Stimulated activated CD4-positive, alpha-beta T cell treated with anti-CD3 and anti-CD28 coated beads, Interleukin-2, amount 100 ng/mL, for 24 hours (primary cell): ENCODE measurements at regions not wholly inside any gene's neighbourhood (a gene's known extent, or its start where the extent isn't known, plus 50 kb on each side); places are given as distances from the start of the nearest gene placed in this dataset.

ENCODE experiments used
- DNase-seq, 2 donors: peaks; one replicate each; pipeline ENCODE4 v3.0.0-alpha.2; 2020

GRCh38 chr2:220460257-220460985, 833.0 kb downstream of the SLC4A3 start:
- no peak for DNase-seq

- DNase-seq: no peak
Observed at GRCh38 chr2:220463876-220464275, 836.4 kb downstream of the SLC4A3 start.

- DNase-seq: no peak
Observed at GRCh38 chr2:220465700-220466099, 838.3 kb downstream of the SLC4A3 start.

- no peak for DNase-seq
Observed at GRCh38 chr2:220466251-220466691, 838.8 kb downstream of the SLC4A3 start.

GRCh38 chr2:220469201-220469600, 841.8 kb downstream of the SLC4A3 start:
- no peak for DNase-seq

- no peak for DNase-seq
Observed at GRCh38 chr2:220473611-220474010, 846.2 kb downstream of the SLC4A3 start.

GRCh38 chr2:220476877-220477276, 849.4 kb downstream of the SLC4A3 start:
- DNase-seq: no peak

GRCh38 chr2:220478305-220479058, 851.1 kb downstream of the SLC4A3 start:
- no peak for DNase-seq

- no peak for DNase-seq
Observed at GRCh38 chr2:220482716-220483115, 855.3 kb downstream of the SLC4A3 start.

- DNase-seq: no peak
Observed at GRCh38 chr2:220489121-220489520, 861.7 kb downstream of the SLC4A3 start.

GRCh38 chr2:220491670-220492069, 864.2 kb downstream of the SLC4A3 start:
- no peak for DNase-seq

- DNase-seq: no peak
Observed at GRCh38 chr2:220493871-220494525, 866.6 kb downstream of the SLC4A3 start.

- no peak for DNase-seq
Observed at GRCh38 chr2:220496513-220496912, 869.1 kb downstream of the SLC4A3 start.

GRCh38 chr2:220499225-220499624, 871.8 kb downstream of the SLC4A3 start:
- no peak for DNase-seq

GRCh38 chr2:220502539-220502938, 875.1 kb downstream of the SLC4A3 start:
- no peak for DNase-seq

- no peak for DNase-seq
Observed at GRCh38 chr2:220503431-220503830, 876.0 kb downstream of the SLC4A3 start.

- no peak for DNase-seq
Observed at GRCh38 chr2:220504938-220505503, 877.6 kb downstream of the SLC4A3 start.

- no peak for DNase-seq
Observed at GRCh38 chr2:220506466-220506865, 879.0 kb downstream of the SLC4A3 start.

- no peak for DNase-seq
Observed at GRCh38 chr2:220509096-220509757, 881.8 kb downstream of the SLC4A3 start.

- DNase-seq: no peak
Observed at GRCh38 chr2:220509966-220510365, 882.5 kb downstream of the SLC4A3 start.

GRCh38 chr2:220510668-220511067, 883.2 kb downstream of the SLC4A3 start:
- no peak for DNase-seq

- no peak for DNase-seq
Observed at GRCh38 chr2:220512419-220512818, 885.0 kb downstream of the SLC4A3 start.
